B cell (primary cell): ENCODE measurements at regions not wholly inside any gene's neighbourhood (a gene's known extent, or its start where the extent isn't known, plus 50 kb on each side); places are given as distances from the start of the nearest gene placed in this dataset.

ENCODE experiments used
- EZH2 ChIP-seq: IDR thresholded peaks from 2 replicates; pipeline ENCODE4 v1.6.1; 2012; ENCODE audit warnings: borderline replicate concordance, low read depth, mild to moderate bottlenecking, moderate library complexity, low read length; ENCODE audit not compliant: insufficient read depth, poor library complexity, severe bottlenecking
- TF ChIP-seq, protein P1 (sequence below): fragments of 200-600 bp; IDR thresholded peaks from one replicate; pipeline ENCODE4 v1.8.0; 2022; ENCODE audit warnings: antibody characterized with exemption, mild to moderate bottlenecking

DNA sequence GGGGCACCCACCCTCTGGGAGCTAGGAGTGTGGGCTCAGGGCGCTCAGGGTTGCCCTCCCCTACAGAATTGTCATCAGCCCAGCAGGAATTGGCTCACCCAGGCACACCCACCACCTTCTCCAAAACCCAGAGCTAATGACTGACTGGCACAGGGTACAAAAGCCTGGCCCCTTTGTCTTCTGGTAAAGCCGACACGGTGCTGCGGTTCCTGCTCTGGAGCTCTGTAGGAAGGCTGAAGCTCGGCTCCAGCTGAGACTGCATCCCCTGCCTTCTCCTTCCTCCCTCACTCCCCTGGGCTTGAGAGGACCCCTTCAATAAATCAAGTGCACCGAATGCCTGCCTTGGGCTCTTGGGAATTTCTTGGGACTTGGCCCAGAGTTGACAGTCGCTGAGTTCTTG lies 117.9 kb upstream of the EEPD1 start:
- TF ChIP-seq, protein P1, sequence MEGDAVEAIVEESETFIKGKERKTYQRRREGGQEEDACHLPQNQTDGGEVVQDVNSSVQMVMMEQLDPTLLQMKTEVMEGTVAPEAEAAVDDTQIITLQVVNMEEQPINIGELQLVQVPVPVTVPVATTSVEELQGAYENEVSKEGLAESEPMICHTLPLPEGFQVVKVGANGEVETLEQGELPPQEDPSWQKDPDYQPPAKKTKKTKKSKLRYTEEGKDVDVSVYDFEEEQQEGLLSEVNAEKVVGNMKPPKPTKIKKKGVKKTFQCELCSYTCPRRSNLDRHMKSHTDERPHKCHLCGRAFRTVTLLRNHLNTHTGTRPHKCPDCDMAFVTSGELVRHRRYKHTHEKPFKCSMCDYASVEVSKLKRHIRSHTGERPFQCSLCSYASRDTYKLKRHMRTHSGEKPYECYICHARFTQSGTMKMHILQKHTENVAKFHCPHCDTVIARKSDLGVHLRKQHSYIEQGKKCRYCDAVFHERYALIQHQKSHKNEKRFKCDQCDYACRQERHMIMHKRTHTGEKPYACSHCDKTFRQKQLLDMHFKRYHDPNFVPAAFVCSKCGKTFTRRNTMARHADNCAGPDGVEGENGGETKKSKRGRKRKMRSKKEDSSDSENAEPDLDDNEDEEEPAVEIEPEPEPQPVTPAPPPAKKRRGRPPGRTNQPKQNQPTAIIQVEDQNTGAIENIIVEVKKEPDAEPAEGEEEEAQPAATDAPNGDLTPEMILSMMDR = no peak
- TF ChIP-seq EZH2 = no peak
